K562 (cell line): ENCODE measurements at regions not wholly inside any gene's neighbourhood (a gene's known extent, or its start where the extent isn't known, plus 50 kb on each side); places are given as distances from the start of the nearest gene placed in this dataset.
A peak's percentile ranks its signal among the peaks of the same experiment; 100 is the strongest.

ENCODE experiments used
- ARID3B ChIP-seq: fragments of 250-450 bp; sonication (Bioruptor Pico); IDR thresholded peaks from 2 replicates; pipeline ENCODE4 v1.4.0; 2020; ENCODE audit warnings: borderline replicate concordance
- ATF2 ChIP-seq: sonication (generic); formaldehyde crosslinking; IDR thresholded peaks from 2 replicates; pipeline ENCODE4 v1.8.1; 2022; ENCODE audit warnings: missing genetic modification reagents
- DEAF1 ChIP-seq: fragments of 450-650 bp; formaldehyde crosslinking; IDR thresholded peaks from 2 replicates; pipeline ENCODE4 v1.4.0; 2020; ENCODE audit warnings: mild to moderate bottlenecking, moderate library complexity
- DNMT1 ChIP-seq: fragments of 450-650 bp; IDR thresholded peaks from 2 replicates; pipeline ENCODE4 v1.6.1; 2016; ENCODE audit warnings: antibody characterized with exemption, mild to moderate bottlenecking
- DPF2 ChIP-seq: fragments of 450-650 bp; IDR thresholded peaks from 2 replicates; pipeline ENCODE4 v1.6.1; 2016
- ETV1 ChIP-seq: fragments of 450-650 bp; conservative IDR thresholded peaks from 2 replicates; pipeline ENCODE4 v1.6.1; 2016; ENCODE audit warnings: missing genetic modification characterization, control low read depth, low read depth, missing compliant biosample characterization
- FOXA3 ChIP-seq, 2 experiments: fragments of 450-650 bp in 1 of 2; sonication (generic) in 1 of 2; formaldehyde crosslinking; IDR thresholded peaks in 1 of 2; conservative IDR thresholded peaks in 1 of 2; 2 replicates each; pipeline versions ENCODE4 v1.4.0 to v1.8.0; 2020 to 2022; ENCODE audit warnings: mild to moderate bottlenecking in 2 of 2, missing genetic modification reagents in 1 of 2
- KLF10 ChIP-seq: fragments of 250-450 bp; sonication (Bioruptor Pico); IDR thresholded peaks from 2 replicates; pipeline ENCODE4 v1.6.1; 2021; ENCODE audit warnings: matching md5 sums
- LCOR ChIP-seq: sonication (generic); formaldehyde crosslinking; IDR thresholded peaks from 2 replicates; pipeline ENCODE4 v1.8.0; 2022; ENCODE audit warnings: mild to moderate bottlenecking, missing genetic modification reagents
- NCOA6 ChIP-seq: fragments of 450-650 bp; IDR thresholded peaks from 2 replicates; pipeline ENCODE4 v1.6.1; 2017; ENCODE audit warnings: mild to moderate bottlenecking
- NFRKB ChIP-seq: fragments of 450-650 bp; IDR thresholded peaks from 2 replicates; pipeline ENCODE4 v1.6.1; 2016; ENCODE audit warnings: low read depth
- NR2C1 ChIP-seq, 2 experiments: fragments of 450-650 bp; IDR thresholded peaks; 2 replicates each; pipeline ENCODE4 v1.6.1; 2017; ENCODE audit warnings: mild to moderate bottlenecking in 2 of 2, antibody characterized with exemption in 1 of 2, inconsistent platforms in 1 of 2, missing compliant biosample characterization in 1 of 2, missing genetic modification characterization in 1 of 2
- NRF1 ChIP-seq, 2 experiments: fragments of 450-650 bp; IDR thresholded peaks in 1 of 2; conservative IDR thresholded peaks in 1 of 2; 2 replicates each; pipeline ENCODE4 v1.6.1; 2014; ENCODE audit warnings: mild to moderate bottlenecking in 2 of 2
- RHOXF2B ChIP-seq: fragments of 250-450 bp; sonication (Bioruptor Pico); conservative IDR thresholded peaks from 2 replicates; pipeline ENCODE4 v1.5.1; 2021
- TFAP4 ChIP-seq: sonication (generic); formaldehyde crosslinking; IDR thresholded peaks from 2 replicates; pipeline ENCODE4 v1.8.0; 2022; ENCODE audit warnings: missing genetic modification reagents, mild to moderate bottlenecking, moderate library complexity, borderline replicate concordance
- THRAP3 ChIP-seq: fragments of 450-650 bp; IDR thresholded peaks from 2 replicates; pipeline ENCODE4 v1.6.1; 2016; ENCODE audit warnings: mild to moderate bottlenecking, inconsistent platforms, borderline replicate concordance
- ZBTB1 ChIP-seq: sonication (generic); formaldehyde crosslinking; IDR thresholded peaks from 2 replicates; pipeline ENCODE4 v1.8.1; 2023; ENCODE audit warnings: missing genetic modification reagents, low read depth, mild to moderate bottlenecking, borderline replicate concordance
- ZNF311 ChIP-seq: fragments of 250-450 bp; sonication (Bioruptor Pico); IDR thresholded peaks from 2 replicates; pipeline ENCODE4 v1.4.0; 2020; ENCODE audit warnings: mild to moderate bottlenecking, moderate library complexity
- ZNF354B ChIP-seq: fragments of 250-450 bp; sonication (Bioruptor Pico); IDR thresholded peaks from 2 replicates; pipeline ENCODE4 v1.4.0; 2020
- ZNF644 ChIP-seq: fragments of 200-800 bp; sonication (Bioruptor generic); IDR thresholded peaks from 2 replicates; pipeline ENCODE4 v1.6.1; 2016; ENCODE audit warnings: low read depth, missing genetic modification characterization, missing compliant biosample characterization

- TF ChIP-seq LCOR (CRISPR knock-in tag): 0 out of 2 replicates have a peak, but pooled peaks have one; percentile 38
- TF ChIP-seq ATF2: no peak
- TF ChIP-seq DNMT1: no peak
- peak; percentile 96 for TF ChIP-seq ETV1 (tag)
- peak; percentile 88; the same call in 1 of the 2 replicates for TF ChIP-seq ZNF644 (tag)
- no peak for TF ChIP-seq KLF10 (CRISPR knock-in tag)
- TF ChIP-seq THRAP3: no peak
- TF ChIP-seq NFRKB: peak; percentile 56
- TF ChIP-seq DPF2: peak; percentile 38; the same call in 1 of the 2 replicates
- no peak for TF ChIP-seq ARID3B (CRISPR knock-in tag)
- TF ChIP-seq TFAP4 (CRISPR knock-in tag): no peak
- no peak for TF ChIP-seq ZNF311 (CRISPR knock-in tag)
- 0 out of 2 replicates have a peak, but pooled peaks have one; percentile 46 for TF ChIP-seq RHOXF2B (CRISPR knock-in tag)
- 0 out of 2 replicates have a peak, but pooled peaks have one; percentile 17 for TF ChIP-seq DEAF1 (CRISPR knock-in tag)
- TF ChIP-seq NCOA6: no peak
- no peak for TF ChIP-seq NR2C1 (IDR thresholded peaks at IDR 0.05)
- TF ChIP-seq NR2C1 (tag; IDR thresholded peaks at IDR 0.05): peak; percentile 61; the same call in 1 of the 2 replicates
- 0 out of 2 replicates have a peak, but pooled peaks have one; percentile 11 for TF ChIP-seq ZNF354B (CRISPR knock-in tag)
- peak in 1 of 2 experiments; percentile 60; a peak in 2 of 4 replicates for TF ChIP-seq FOXA3 (CRISPR knock-in tag; conservative IDR thresholded peaks at IDR 0.05 in 1 of 2, IDR thresholded peaks at IDR 0.05 in 1 of 2)
- 0 out of 4 replicates have a peak, but pooled peaks of 1 of the 2 experiments have one; percentile 3 for TF ChIP-seq NRF1 (conservative IDR thresholded peaks at IDR 0.05 in 1 of 2, IDR thresholded peaks at IDR 0.05 in 1 of 2)
- TF ChIP-seq ZBTB1 (CRISPR knock-in tag): no peak
These were observed 629.6 kb upstream of the DPP6 start (continued) for GRCh38 chr7:153422291-153423209.
